ENCODE measurements at regions not wholly inside any gene's neighbourhood (a gene's known extent, or its start where the extent isn't known, plus 50 kb on each side); places are given as distances from the start of the nearest gene placed in this dataset.

DNA sequence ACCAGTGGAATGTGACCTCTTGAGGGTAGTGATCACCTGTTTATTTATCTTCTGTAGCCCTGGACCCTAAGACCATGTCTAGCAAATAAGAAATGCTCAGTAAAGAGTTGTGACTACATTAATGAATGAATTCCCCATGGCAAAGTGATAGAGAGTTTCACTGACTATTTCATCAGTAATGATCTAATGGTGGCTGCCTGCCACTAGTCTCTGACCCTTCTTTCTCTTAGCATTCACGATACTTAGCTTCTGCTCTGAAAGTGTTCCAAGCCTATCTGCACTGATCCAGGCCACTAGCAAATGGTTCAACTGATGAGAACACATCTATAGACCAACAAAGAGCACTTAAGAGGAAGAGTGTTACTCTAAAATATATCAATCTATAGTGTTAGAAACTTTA lies 50.0 kb upstream of the RASGEF1B start:
- DNase-seq (ENCODE audit: insufficient read length) (no peak), FAIRE-seq (no peak)
- TF ChIP-seq TAF1 (IDR thresholded peaks at IDR 0.05; ENCODE audit: borderline replicate concordance, low read depth, low read length) (no peak), POLR2A (IDR thresholded peaks at IDR 0.05; ENCODE audit: low read depth, low read length) (no peak), POLR2AphosphoS5 (IDR thresholded peaks at IDR 0.05; ENCODE audit: low read depth, low read length) (no peak)
